RCC 7860 (cell line): ENCODE measurements at regions not wholly inside any gene's neighbourhood (a gene's known extent, or its start where the extent isn't known, plus 50 kb on each side); places are given as distances from the start of the nearest gene placed in this dataset.

ENCODE experiments used
- DNase-seq: peaks from one replicate; pipeline ENCODE4 v3.0.0-alpha.2; 2015; ENCODE audit warnings: low spot score
- FAIRE-seq: peaks from 2 replicates; lab custom pipeline; 2012; peaks lifted over from hg19 to GRCh38; lab: Jason Lieb, UNC

- FAIRE-seq (no peak), DNase-seq (no peak)
These were observed 274.8 kb downstream of the SS18 start for GRCh38 chr18:25815659-25816058.

GRCh38 chr18:25814841-25815458 lies 275.5 kb downstream of the SS18 start:
- DNase-seq, result no peak
- no peak for FAIRE-seq

- DNase-seq, result no peak
- no peak for FAIRE-seq
These were observed 277.3 kb downstream of the SS18 start for GRCh38 chr18:25813110-25813509.

- DNase-seq, result no peak
- FAIRE-seq, result no peak
These were observed 279.7 kb downstream of the SS18 start for GRCh38 chr18:25810736-25811135.

GRCh38 chr18:25805939-25806338 lies 284.5 kb downstream of the SS18 start:
- no peak for FAIRE-seq
- DNase-seq, result no peak

- FAIRE-seq (no peak), DNase-seq (no peak)
These were observed 285.1 kb downstream of the SS18 start for GRCh38 chr18:25805323-25805722.

- DNase-seq (no peak), FAIRE-seq (no peak)
These were observed 291.2 kb downstream of the SS18 start for GRCh38 chr18:25799231-25799630.

- DNase-seq (no peak), FAIRE-seq (no peak)
These were observed 292.4 kb downstream of the SS18 start for GRCh38 chr18:25798046-25798445.

- FAIRE-seq, result no peak
- no peak for DNase-seq
These were observed 295.2 kb downstream of the SS18 start for GRCh38 chr18:25795213-25795612.

- DNase-seq (no peak), FAIRE-seq (no peak)
These were observed 303.1 kb downstream of the SS18 start for GRCh38 chr18:25787276-25787675.

- FAIRE-seq, result peak; percentile 88
- DNase-seq, result peak; percentile 79
These were observed 303.7 kb downstream of the SS18 start for GRCh38 chr18:25786758-25787157.

- no peak for DNase-seq
These were observed 310.3 kb downstream of the SS18 start for GRCh38 chr18:25780105-25780504.

GRCh38 chr18:25771796-25772195 lies 318.6 kb downstream of the SS18 start:
- no peak for DNase-seq
- FAIRE-seq, result no peak

More at GRCh38 chr18:25780105-25780504, 310.3 kb downstream of the SS18 start:
- FAIRE-seq, result no peak

- no peak for FAIRE-seq
- DNase-seq, result no peak
These were observed 325.6 kb downstream of the SS18 start for GRCh38 chr18:25764777-25765176.

GRCh38 chr18:25759111-25759510 lies 331.3 kb downstream of the SS18 start:
- no peak for FAIRE-seq

GRCh38 chr18:25743646-25744151 lies 346.7 kb downstream of the SS18 start:
- DNase-seq (no peak), FAIRE-seq (no peak)

More at GRCh38 chr18:25759111-25759510, 331.3 kb downstream of the SS18 start:
- no peak for DNase-seq

- DNase-seq, result peak; percentile 60
- FAIRE-seq, result peak; percentile 89
These were observed 351.0 kb downstream of the SS18 start for GRCh38 chr18:25739376-25739775.

GRCh38 chr18:25737710-25738311 lies 352.6 kb downstream of the SS18 start:
- DNase-seq, result peak; percentile 85

GRCh38 chr18:25736516-25736915 lies 353.9 kb downstream of the SS18 start:
- FAIRE-seq, result no peak
- no peak for DNase-seq

More at GRCh38 chr18:25737710-25738311, 352.6 kb downstream of the SS18 start:
- peak; percentile 78 for FAIRE-seq

GRCh38 chr18:25735459-25735858 lies 355.0 kb downstream of the SS18 start:
- FAIRE-seq (no peak), DNase-seq (no peak)

GRCh38 chr18:25734336-25734735 lies 356.1 kb downstream of the SS18 start:
- no peak for FAIRE-seq
- DNase-seq, result no peak

- no peak for DNase-seq
- no peak for FAIRE-seq
These were observed 357.6 kb downstream of the SS18 start for GRCh38 chr18:25732862-25733261.
